Body of pancreas (tissue), 4 donors: ENCODE measurements at regions not wholly inside any gene's neighbourhood (a gene's known extent, or its start where the extent isn't known, plus 50 kb on each side); places are given as distances from the start of the nearest gene placed in this dataset.

Source experiments
- CTCF ChIP-seq, 7 experiments: fragments of 450-650 bp in 4 of 7; fragments of 200-600 bp in 3 of 7; sonication (generic) in 3 of 7; IDR thresholded peaks; one replicate each; pipeline ENCODE4 v1.5.1; 2016 to 2019; ENCODE audit warnings: antibody characterized with exemption in 7 of 7
- POLR2A ChIP-seq, 3 donors: fragments of 450-650 bp; IDR thresholded peaks; one replicate each; pipeline ENCODE4 v1.6.1; 2016; ENCODE audit warnings: antibody characterized with exemption in 3 of 3, mild to moderate bottlenecking in 2 of 3

DNA sequence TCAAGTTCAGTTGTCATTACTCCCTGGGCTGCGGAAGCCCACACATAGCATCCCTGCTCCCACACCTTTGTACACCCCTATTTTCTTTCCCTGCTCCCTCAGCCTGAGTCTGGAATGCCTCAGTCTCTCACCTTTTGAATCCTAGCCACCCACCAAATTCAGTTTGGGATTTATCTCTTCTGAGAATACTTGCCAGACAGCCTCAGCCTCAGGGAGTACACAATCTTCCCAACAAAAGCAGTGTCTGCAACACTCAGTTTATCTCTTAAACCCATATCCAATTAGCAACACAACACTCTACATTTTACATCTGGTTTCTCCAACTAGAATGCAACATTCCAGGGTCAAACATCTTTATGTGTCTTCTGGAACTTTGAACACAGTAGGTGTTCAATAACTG is 190.2 kb downstream of the GPAM start:
- no peak for TF ChIP-seq CTCF (IDR thresholded peaks at IDR 0.05)
- TF ChIP-seq POLR2A (IDR thresholded peaks at IDR 0.05): no peak
